Cardiac muscle cell (in vitro differentiated cells and primary cell): ENCODE measurements at regions not wholly inside any gene's neighbourhood (a gene's known extent, or its start where the extent isn't known, plus 50 kb on each side); places are given as distances from the start of the nearest gene placed in this dataset.

ENCODE experiments used
- DNase-seq, 2 donors: peaks; one replicate each; pipeline versions ENCODE4 v3.0.0 to v3.0.0-alpha.2; 2010 to 2017; ENCODE audit warnings: low read depth in 1 of 2, low spot score in 1 of 2
- H3K27ac ChIP-seq: fragments of 200-600 bp; sonication (generic); 2 replicates; pipeline ENCODE4 v1.5.1; 2016
- H3K27me3 ChIP-seq: fragments of 200-600 bp; sonication (generic); 2 replicates; pipeline ENCODE4 v1.6.0; 2016; ENCODE audit warnings: control low read depth
- H3K36me3 ChIP-seq: fragments of 200-600 bp; sonication (generic); 2 replicates; pipeline ENCODE4 v1.5.1; 2016; ENCODE audit warnings: control low read depth
- H3K4me1 ChIP-seq: fragments of 200-600 bp; sonication (generic); 2 replicates; pipeline ENCODE4 v1.8.1; 2017; ENCODE audit warnings: low read depth, mild to moderate bottlenecking, mixed run types
- H3K4me3 ChIP-seq: fragments of 200-600 bp; sonication (generic); 2 replicates; pipeline ENCODE4 v1.5.1; 2016; ENCODE audit warnings: mild to moderate bottlenecking
- H3K9me3 ChIP-seq: fragments of 200-600 bp; sonication (generic); 2 replicates; pipeline ENCODE4 v1.5.1; 2017; ENCODE audit warnings: low read depth, mild to moderate bottlenecking, control low read depth
- TF ChIP-seq, protein P1 (sequence below): IDR thresholded peaks from 2 replicates; pipeline ENCODE4 v1.5.1; 2012; ENCODE audit warnings: low read depth, mild to moderate bottlenecking, low read length

DNA sequence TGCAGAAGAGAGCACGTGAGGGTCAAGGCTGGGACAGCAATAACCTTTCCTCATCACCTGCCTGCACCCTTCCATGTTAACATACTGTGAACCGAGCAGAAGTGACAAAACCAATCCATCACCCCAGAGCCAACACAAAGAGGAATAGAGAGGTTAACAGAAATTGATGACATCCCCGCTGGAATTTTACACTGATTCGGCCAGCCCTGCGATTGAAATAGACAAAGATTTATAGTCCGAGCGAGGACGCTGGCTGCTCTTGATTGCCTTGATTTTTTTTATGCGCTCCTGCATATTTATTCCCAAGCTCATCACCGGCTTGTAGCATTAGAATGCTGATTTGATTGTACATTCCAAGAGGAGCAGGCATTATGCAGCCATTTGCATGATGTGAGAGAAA is 729.7 kb downstream of the BCL11B start:
- TF ChIP-seq, protein P1, sequence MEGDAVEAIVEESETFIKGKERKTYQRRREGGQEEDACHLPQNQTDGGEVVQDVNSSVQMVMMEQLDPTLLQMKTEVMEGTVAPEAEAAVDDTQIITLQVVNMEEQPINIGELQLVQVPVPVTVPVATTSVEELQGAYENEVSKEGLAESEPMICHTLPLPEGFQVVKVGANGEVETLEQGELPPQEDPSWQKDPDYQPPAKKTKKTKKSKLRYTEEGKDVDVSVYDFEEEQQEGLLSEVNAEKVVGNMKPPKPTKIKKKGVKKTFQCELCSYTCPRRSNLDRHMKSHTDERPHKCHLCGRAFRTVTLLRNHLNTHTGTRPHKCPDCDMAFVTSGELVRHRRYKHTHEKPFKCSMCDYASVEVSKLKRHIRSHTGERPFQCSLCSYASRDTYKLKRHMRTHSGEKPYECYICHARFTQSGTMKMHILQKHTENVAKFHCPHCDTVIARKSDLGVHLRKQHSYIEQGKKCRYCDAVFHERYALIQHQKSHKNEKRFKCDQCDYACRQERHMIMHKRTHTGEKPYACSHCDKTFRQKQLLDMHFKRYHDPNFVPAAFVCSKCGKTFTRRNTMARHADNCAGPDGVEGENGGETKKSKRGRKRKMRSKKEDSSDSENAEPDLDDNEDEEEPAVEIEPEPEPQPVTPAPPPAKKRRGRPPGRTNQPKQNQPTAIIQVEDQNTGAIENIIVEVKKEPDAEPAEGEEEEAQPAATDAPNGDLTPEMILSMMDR: no peak
- no peak overlapping the region for H3K4me3 ChIP-seq
- DNase-seq: no peak
- no peak overlapping the region for H3K27ac ChIP-seq
- no peaks in the 10 kb centered on the region for H3K9me3 ChIP-seq
- no peaks in the 10 kb centered on the region for H3K4me1 ChIP-seq
- no peaks in the 10 kb centered on the region for H3K36me3 ChIP-seq
- H3K27me3 ChIP-seq: no peaks in the 10 kb centered on the region

DNA sequence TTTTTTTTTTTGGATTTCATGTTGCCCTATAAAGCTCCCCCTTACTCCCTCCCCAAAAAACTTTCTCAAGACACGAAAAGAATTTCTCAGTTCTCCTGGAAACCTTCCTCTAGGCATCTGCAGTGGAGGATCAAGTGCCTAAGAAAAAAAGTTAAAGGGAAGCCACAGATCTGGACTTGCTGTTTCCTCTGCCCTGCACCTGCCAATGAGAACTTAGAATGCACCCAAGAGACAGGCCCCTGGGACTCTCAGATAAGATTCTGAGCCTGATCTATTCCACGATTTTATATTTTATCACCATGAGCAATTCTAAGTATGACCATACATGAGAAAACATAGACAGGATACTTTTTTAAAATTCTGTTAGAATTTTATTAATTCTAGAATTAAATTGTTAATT is 728.9 kb downstream of the BCL11B start:
- Histone ChIP-seq H3K4me1 (no peaks in the 10 kb centered on the region), H3K9me3 (no peaks in the 10 kb centered on the region), H3K4me3 (no peak overlapping the region), H3K27ac (no peak overlapping the region), H3K36me3 (no peaks in the 10 kb centered on the region), H3K27me3 (no peaks in the 10 kb centered on the region)
- TF ChIP-seq, protein P1: no peak
- no peak for DNase-seq

DNA sequence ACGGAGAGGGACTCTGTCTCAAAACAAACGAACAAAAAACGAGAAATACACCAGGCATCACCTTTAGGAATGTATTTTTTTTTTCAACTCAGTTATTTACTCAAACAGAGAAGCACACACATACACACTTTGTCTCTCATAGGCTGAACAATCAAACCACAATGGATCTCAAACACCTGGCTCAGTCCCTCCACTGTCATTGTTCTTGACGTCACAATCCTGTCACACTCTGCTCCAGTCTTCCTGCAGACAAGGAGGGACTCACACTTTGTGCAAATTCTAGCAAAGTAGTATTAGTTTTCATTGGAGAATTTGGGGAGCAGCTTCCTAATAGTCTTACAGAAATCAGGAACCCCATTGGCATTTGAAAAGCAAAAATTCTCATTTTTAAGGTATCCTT is 727.8 kb downstream of the BCL11B start:
- H3K4me3 ChIP-seq: no peak overlapping the region
- H3K4me1 ChIP-seq: no peaks in the 10 kb centered on the region
- H3K27ac ChIP-seq: no peak overlapping the region
- H3K36me3 ChIP-seq: no peaks in the 10 kb centered on the region
- DNase-seq: no peak
- TF ChIP-seq, protein P1: no peak
- no peaks in the 10 kb centered on the region for H3K9me3 ChIP-seq
- H3K27me3 ChIP-seq: no peaks in the 10 kb centered on the region

DNA sequence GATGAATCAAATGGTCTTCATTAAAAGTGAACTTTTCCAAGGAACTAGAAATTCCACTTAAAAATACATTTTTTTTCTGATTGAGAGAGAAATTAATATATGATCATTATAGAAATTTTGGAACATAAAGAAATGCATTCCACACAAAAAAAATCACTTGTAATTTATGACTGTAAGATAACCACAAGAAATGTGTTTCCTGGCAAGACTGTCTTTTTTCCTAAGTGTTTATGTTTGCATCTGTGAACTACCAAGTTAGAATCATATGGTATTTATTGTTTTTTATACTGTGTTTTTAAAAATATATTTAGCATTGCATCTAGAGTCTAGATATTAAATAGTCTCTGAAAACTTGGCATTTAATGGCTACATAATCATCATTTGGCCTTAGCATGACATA is 726.8 kb downstream of the BCL11B start:
- TF ChIP-seq, protein P1: no peak
- H3K27me3 ChIP-seq: no peaks in the 10 kb centered on the region
- no peak for DNase-seq
- H3K36me3 ChIP-seq: no peaks in the 10 kb centered on the region
- H3K4me1 ChIP-seq: no peaks in the 10 kb centered on the region
- no peak overlapping the region for H3K27ac ChIP-seq
- no peaks in the 10 kb centered on the region for H3K9me3 ChIP-seq
- H3K4me3 ChIP-seq: no peak overlapping the region

DNA sequence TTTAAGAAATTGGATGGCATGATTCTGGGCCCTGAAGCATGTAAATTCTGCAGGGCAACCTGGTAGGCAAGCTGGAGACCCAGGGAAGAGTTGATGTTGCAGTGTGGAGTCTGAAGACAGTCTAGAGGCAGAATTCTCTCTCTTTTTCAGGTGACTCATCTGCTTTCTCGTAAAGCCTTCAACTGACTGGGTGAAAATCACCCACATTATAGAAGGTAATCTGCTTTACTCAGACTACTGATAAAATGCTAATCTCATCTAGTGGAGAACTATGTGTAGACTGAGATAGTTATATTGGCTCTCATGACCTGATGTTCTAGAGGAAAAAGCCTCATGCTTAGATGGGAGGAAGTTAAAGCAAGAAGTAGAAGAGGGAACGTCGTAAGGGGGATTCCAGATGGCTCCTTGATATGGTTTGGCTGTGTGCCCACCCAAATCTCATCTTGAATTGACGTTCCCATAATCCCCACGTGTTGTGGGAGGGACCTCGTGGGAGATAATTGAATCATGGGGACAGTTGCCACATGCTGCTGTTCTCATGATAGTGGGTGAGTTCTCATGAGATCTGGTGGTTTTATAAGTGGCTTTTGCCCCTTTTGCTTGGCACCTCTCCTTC is 723.8 kb downstream of the BCL11B start:
- Histone ChIP-seq H3K27ac (no peak overlapping the region), H3K4me1 (no peaks in the 10 kb centered on the region), H3K36me3 (no peaks in the 10 kb centered on the region), H3K27me3 (no peaks in the 10 kb centered on the region), H3K4me3 (no peak overlapping the region), H3K9me3 (no peaks in the 10 kb centered on the region)
- TF ChIP-seq, protein P1: no peak
- no peak for DNase-seq

DNA sequence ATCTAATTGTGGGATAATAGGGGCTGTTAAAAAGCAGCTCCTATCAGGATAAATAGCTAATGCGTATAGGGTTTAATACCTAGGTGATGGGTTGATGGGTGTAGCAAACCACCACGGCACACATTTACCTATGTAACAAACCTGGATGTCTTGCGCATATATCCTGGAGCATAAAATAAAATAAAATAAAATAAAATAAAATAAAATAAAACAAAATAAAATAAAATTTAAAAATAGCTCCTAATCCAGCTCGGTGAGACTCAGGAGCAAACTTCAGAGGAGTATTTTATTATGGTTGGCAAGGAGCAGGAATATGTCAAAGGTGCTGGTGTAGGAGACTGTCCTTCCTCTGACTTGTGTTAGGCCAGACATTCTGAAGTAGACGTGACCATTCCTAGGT is 721.0 kb downstream of the BCL11B start:
- Histone ChIP-seq H3K36me3 (no peaks in the 10 kb centered on the region), H3K27ac (no peak overlapping the region), H3K4me1 (no peaks in the 10 kb centered on the region), H3K9me3 (no peaks in the 10 kb centered on the region), H3K27me3 (no peaks in the 10 kb centered on the region), H3K4me3 (no peak overlapping the region)
- TF ChIP-seq, protein P1: no peak
- DNase-seq: no peak
